Activated CD4-positive, alpha-beta T cell treated with anti-CD3 and anti-CD28 coated beads, Interleukin-2, amount 50 U/mL, for 4 hours (primary cell): ENCODE measurements at regions not wholly inside any gene's neighbourhood (a gene's known extent, or its start where the extent isn't known, plus 50 kb on each side); places are given as distances from the start of the nearest gene placed in this dataset.

ENCODE experiments used
- DNase-seq, 2 experiments: peaks; one replicate each; pipeline ENCODE4 v3.0.0-alpha.2; 2020

- DNase-seq = no peak
Observed at GRCh38 chr3:26559227-26559626, 63.3 kb upstream of the LRRC3B start.

GRCh38 chr3:26560081-26560480 lies 62.5 kb upstream of the LRRC3B start:
- no peak for DNase-seq

- DNase-seq = no peak
Observed at GRCh38 chr3:26562021-26562768, 60.4 kb upstream of the LRRC3B start.
